ENCODE measurements at regions not wholly inside any gene's neighbourhood (a gene's known extent, or its start where the extent isn't known, plus 50 kb on each side); places are given as distances from the start of the nearest gene placed in this dataset.
A peak's percentile ranks its signal among the peaks of the same experiment; 100 is the strongest.

DNA sequence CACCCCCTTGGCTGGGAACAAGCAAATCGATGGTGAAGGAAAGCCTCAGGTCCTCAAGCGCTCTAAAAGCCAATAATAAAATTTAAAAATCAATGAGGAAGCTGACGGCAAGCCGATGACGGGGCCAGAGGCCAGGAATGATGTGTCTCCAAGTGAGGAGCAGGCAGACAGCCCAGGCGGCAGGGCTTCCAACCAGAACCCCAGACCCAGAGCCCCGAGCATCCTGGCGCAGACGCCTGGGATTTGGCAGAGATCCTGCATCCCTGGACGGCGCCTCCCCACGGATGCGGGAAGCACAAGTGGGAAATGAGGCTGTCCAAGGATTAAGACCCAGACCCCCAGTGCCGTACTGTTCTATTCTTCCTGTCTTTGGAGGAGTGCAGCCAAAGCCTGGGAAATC, 123.0 kb upstream of the PROK2 start:
- peak in 4 of 14 donors; percentile 6 to 39 (median 20) for DNase-seq

DNA sequence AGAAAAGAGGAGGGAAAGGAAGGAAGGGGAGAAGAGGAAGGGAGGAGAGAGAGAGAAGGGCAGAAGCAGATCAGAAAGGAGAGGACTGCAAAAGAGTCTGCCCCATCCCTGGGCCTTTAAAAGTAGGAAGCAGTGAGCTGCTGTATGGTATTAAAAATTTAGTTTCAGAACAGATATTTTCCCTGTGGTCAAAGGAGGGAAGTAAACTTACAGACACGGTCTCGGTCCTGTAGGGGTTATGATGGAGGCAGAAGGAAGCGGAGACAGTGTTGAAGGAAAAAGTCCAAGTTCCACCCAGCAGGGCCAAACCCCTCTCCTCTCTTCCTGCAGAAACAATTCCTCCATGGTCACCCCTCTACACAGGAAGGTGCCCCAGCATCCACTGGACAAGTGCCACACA, 122.0 kb upstream of the PROK2 start:
- DNase-seq: no peak

- DNase-seq: peak in 2 of 14 donors; percentile 5 to 13
Measured at GRCh38 chr3:71905426-71905825, 120.5 kb upstream of the PROK2 start.

- no peak for DNase-seq
Measured at GRCh38 chr3:71903936-71904335, 119.0 kb upstream of the PROK2 start.

DNA sequence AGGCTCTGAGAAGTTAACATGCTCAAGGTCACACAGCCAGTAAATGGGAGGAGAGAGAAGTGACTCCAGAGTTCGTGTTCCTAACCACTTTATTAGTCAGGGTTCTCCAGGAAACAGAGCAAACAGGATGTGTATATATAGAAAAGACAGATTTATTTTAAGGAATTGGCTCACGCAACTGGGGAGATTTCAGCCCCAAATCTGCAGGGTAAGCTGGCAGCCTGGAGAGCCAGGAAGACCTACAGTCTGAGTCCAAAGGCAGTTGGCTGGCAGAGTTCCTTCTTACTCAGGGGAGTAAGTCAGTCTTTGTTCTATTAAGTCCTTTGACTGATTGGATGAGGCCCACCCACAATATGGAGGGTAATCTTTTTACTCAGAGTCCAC, 118.2 kb upstream of the PROK2 start:
- peak in 1 of 14 donors; percentile 4 for DNase-seq

DNA sequence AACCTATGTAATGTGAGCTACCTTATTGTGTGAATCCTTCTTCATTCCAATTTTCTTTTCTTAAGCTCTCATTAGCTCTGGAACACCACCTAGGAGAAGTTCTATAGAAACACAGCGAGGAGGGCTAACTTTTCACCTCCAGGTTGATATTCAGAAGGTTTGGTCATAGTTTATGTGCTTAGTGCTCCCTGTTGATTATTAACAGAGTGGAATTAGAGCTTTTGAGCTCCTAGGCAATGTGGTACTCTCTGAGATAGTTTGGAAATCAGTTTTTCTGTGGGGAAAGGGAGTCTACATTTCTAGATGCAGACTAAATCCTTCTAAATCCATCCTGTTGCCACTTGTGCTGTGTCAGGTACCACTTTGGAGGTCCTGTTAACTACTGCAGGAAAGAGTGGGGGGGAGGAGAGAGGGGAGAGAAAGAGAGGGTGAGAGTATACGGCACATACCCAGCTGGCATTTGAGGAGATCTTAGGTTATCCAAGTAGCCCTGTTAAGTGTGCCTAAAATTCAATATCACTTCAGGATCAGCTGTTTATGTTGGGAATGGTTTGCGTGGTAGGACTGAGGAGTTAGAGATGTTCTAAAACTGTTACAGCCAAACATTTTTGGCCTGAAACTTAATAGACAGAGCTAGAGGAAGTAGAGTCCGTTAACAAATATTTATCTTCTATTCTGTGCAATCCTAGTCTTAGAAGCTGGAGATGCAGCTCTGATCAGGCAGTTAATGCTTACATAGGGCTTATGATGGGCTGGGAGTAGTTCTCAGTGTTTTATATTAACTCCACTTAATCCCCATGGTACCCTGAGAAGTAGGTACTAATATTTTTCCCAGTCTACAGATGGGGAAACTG, 117.5 kb upstream of the PROK2 start:
- DNase-seq: no peak

GRCh38 chr3:71901645-71902044, 116.7 kb upstream of the PROK2 start:
- DNase-seq: no peak

DNA sequence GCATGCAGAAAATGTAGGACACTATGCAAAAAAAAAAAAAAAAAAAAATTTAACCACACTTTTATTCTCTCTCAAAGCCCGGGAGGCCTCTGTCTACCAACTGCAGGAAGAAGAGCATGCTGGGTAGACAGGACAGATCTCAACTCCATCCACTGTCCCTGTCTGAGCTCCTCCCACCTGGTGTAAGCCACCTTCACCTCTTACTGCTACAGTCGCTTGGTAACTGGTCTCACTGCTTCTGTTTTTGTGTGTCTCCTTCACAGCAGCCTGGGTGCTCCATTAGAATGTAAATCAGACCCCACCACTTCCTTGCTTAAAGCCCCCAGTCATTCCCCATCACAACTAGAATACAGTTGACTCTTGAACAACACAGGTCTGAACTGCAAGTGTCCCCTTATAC, 115.1 kb upstream of the PROK2 start:
- no peak for DNase-seq

GRCh38 chr3:71896751-71897150, 111.8 kb upstream of the PROK2 start:
- no peak for DNase-seq

GRCh38 chr3:71893702-71894479, 108.9 kb upstream of the PROK2 start:
- DNase-seq: no peak

DNA sequence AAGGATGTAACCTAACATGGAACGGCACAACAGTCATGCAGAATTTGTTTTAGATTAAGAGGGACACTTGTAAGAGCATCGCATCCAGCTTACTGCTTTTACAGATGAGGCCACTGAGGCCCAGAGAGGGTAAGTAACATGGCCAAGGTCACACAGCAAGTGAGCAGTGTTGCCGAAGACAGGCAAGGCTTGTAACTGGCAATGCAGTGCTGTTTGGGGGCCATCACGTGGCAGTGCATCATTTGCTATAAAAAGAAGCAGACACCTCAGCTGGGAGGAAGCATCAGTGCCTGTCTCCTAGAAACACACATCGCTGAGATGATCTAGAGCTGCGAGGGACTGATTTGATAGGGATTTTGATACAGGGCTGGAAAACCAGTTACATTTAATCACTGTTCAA, 108.2 kb upstream of the PROK2 start:
- DNase-seq: no peak

DNA sequence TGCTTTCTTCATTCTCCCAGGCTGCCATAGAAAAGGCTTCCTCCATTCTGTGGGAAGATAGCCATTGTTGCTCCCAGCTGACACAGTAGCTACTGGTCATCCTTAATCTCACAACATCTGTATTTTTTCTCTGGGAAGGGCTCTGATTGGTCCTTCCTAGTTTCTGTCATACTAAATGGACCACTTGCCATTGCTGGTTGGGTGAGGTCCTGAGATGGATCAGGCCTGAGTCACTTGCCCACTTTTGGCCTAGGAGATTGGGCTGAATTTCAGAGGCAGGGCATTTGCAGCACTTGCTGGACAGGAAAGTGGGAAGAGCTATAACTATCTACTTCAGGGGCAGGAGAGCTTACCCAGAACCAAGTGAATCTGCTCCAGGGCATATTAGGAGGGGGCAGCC, 106.5 kb upstream of the PROK2 start:
- no peak for DNase-seq

DNA sequence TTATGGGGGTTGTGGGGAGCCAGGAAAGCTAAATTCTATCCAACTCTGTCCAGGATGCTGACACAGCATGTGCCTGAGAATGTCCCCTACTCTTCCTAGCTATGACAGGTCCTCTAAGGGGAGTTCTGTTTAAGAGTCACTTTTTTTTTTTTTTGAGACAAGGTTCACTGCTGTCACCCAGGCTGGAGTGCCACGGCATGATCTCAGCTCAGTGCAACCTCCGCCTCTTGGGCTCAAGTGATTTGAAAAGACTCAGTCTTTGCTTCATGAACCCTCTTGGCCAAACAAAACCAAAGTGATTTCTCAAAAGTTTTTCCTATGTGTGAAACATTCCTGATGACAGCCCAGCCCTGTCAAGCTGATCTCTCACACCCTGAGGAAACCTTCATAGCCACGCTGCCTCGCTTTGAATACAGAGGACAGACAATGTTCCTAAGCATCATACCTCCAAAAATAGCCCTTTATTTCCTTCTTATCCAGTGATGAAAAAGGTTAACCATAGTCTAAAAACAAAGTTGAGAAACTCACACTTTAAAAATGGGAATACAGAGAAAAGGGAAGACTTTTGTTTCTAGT, 105.5 kb upstream of the PROK2 start:
- DNase-seq: no peak

DNA sequence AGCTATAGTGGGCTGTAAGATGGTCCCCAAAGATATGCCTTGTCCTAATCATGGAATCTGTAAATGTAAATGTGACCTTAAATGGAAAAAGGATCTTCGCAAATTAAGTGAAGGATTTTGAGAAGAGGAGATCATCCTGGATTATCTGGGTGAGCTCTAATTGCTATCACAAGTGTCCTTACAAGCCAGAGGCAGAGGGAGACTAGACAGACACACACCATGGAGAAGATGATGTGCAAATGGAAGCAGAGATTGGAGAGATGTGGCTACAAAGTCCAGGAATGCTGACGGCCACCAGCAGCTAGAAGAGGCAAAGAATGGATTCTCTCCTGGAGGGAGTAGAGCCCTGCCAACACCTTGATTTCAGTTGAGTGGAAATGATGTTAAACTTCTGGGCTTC, 102.3 kb upstream of the PROK2 start:
- no peak for DNase-seq

- no peak for DNase-seq
Measured at GRCh38 chr3:71885006-71885405, 100.1 kb upstream of the PROK2 start.

DNA sequence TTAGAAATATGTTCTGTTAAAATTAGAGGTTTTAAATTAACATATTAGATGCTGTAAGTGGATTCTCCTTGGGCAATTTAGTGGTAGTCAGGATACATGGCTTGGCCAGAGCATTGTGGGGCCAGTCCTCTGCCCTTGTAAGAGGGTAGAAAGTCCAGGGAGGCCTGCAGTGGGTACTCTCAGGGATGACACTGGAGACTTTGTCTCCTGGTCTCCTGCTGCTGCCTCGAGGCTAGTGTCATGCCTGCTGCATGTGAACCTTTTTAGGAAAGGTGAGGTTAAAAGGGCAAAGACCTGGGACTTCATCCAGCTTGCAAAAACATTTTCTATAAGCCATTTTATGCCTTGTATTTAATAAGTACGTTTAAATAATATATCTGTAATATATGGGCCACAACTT, 96.8 kb upstream of the PROK2 start:
- no peak for DNase-seq

- no peak for DNase-seq
Measured at GRCh38 chr3:71881041-71881440, 96.1 kb upstream of the PROK2 start.

DNA sequence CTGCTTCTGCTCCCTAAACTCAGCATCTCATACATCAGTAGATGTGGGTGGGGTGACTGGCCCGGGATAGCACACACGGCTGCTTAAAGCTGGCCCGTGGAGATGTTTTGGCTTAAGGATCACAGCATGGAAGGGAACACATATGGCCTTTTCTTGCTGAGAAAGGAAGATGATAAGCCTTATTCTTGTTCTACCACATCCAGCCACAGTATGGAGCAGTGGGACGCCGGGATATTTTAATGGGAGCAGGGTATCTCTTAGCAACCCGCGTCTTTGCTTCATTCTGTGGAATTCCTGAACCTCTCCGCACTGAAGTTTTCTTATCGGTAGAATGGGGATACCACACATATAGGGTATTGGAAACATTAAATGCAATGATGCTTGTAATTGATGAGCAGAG, 94.1 kb upstream of the PROK2 start:
- no peak for DNase-seq

GRCh38 chr3:71876135-71877105, 91.5 kb upstream of the PROK2 start:
- no peak for DNase-seq

DNA sequence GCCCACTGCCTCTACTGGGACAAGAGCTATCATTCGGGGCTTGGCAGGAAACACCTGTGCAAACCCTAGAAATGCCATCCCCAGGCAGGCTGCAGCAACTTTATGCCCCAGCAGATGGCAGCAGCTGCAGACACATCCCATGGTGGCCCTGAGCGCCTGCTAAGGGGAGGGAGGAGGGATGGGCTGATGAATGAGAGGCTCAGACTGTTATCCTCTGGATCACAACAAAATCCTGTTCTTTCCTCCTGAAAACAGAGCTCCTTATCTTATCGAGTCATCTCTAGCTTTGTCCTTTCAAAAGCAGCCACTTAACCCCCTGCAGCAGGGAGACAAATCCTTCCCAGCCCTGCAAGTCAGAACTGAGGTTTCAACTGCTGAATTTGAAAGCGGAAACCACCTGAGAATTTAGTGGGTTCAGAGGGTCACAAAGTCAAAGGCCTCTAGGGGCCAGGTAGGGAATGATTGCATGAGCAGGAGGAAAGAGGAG, 90.6 kb upstream of the PROK2 start:
- peak in 13 of 14 donors; percentile 6 to 73 (median 49) for DNase-seq

DNA sequence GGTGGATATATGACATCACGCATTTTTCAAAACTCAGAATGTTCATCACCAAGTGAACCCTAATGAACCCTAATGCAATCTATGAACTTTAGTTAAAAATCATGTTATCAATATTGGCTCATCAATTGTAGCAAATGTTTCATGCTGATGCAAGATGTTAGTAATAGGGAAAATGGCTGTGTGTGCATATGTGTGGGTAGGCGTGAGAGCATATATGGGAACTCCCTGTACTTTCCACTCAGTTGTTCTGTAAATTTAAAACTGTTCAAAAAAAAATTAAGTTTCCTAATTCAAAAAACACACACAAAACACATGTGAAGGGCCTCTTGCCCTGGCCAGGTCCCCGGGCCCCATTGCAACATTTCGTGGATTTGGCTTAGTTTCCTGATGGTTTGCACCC, 89.7 kb upstream of the PROK2 start:
- no peak for DNase-seq

GRCh38 chr3:71873093-71873611, 88.2 kb upstream of the PROK2 start:
- DNase-seq: no peak
